ENCODE measurements at regions not wholly inside any gene's neighbourhood (a gene's known extent, or its start where the extent isn't known, plus 50 kb on each side); places are given as distances from the start of the nearest gene placed in this dataset.
A peak's percentile ranks its signal among the peaks of the same experiment; 100 is the strongest.
"Not testable (repeated sequence)": the region's sequence is repeated elsewhere in the genome, so short reads cannot be mapped to it uniquely, and the experiment has no call there.

- not testable (repeated sequence) for DNase-seq
Observed at GRCh38 chr4:73671348-73671747, 51.1 kb upstream of the RASSF6 start.

DNA sequence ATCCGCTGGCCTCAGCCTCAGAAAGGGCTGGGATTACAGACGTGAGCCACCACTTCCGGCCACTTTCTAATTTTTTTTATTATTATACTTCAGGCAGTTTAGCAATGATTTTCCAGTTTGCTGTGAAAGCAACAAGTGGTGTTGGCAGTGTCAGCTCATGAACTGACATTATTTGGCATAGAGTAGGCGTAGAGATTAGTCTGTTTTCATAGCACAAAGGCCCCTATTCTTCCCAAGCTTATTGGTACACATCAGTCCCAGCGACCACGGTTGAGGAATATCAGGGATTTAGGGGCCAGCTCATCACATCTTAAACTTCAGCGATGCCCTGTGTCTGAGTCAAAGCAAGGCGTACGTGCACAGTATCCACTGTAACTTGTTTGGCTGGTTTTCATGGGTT lies 53.0 kb upstream of the RASSF6 start:
- DNase-seq: no peak

GRCh38 chr4:73674451-73674919 lies 54.2 kb upstream of the RASSF6 start:
- DNase-seq: no peak

DNA sequence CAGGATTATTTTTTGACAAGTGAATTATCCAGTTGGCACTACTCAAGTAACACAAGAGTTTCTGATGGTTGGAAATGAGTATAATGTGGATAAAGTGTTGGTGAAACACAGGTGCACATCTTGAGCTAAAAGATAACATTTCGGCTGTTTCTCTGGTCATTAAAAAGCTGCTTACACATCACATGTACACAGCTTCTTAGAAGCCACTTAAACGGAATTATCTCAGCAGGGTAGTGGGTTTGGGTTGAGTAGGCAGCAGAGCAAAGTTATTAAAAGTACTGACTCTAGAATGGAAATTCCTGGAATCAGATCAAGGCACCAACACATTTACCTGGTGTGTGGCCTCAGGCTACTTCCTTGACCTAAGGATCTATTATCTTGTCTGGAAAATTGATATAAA lies 55.4 kb upstream of the RASSF6 start:
- peak; percentile 65 for DNase-seq

GRCh38 chr4:73676136-73676535 lies 55.9 kb upstream of the RASSF6 start:
- DNase-seq: peak; percentile 35

DNA sequence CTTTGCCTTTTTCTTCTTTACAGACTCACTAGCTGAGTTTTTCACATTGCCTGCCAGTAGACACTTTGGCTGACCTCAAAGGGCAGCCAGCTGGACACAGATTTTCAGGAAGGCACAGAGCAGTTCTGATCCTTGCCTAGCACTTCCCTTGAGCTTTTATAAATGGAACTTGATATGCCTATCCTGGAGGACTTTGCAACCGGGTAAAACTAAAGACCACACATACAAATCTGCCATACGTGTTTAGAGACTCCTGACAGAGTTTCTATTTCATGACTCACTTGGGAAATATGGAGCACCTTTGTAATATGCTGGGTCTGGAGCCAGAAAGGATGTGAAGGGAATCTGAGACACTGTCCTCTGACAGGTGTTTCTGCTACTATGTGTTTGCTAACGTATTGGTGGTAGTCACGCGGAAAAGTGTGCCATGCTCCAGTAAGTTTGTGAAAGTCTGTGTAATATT lies 56.7 kb upstream of the RASSF6 start:
- DNase-seq: peak; percentile 73

DNA sequence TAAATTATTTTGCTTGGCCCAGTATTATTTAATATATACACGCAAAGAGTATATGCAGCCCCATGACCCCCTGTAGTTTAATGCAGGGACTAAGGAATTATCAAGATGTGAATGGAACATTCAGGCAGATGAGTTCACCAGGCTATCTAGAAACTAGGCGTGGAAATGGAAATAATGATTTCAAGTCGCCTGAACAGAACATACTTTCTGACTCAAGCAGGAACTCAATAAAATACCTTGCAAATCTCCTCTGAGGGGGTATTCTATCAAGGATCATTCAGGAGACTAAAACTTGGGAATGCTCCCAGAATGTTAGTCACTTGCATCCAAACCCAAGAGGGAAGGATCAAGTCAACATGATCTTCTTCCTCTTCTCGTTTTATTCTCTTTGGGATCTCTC lies 59.6 kb upstream of the RASSF6 start:
- no peak for DNase-seq

DNA sequence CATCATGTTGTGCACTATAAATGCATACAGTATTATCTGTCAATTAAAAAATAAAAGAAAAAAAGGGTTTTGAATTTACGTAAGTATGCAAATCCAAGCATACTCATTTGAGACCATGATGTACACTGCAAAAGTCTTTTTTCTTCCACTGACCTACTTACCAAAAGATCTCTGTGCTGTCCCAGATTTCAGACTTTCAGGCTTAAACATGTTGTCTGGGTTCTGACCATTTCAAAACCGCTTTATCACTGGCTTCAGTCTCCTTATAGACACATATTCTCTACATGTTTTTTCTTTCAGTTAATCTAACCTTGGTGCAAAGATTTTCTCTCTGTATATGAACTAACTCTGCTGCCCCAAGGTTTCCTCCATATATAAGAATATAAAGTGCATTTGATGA lies 58.6 kb upstream of the CXCL8 start:
- DNase-seq: no peak

DNA sequence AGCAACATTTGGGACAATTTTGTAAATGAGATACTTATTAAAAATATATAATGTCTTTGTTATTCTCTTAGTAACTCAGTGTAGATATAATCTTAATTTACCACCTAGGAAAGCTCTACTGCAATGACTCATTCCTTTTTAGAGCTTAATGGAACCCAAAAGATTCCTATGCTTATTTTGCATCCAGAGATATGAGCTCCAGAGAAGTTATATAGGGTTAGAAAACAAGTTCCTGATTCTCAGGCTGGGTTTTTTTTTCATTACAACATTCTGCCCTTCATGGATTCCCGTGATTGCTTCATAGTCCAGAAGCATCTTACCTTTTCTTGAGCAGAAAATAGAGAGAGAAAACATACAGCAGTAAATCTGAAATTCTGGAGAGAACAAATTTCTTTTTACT lies 57.9 kb upstream of the CXCL8 start:
- DNase-seq: no peak

GRCh38 chr4:73683033-73683432 lies 57.3 kb upstream of the CXCL8 start:
- peak; percentile 61 for DNase-seq

DNA sequence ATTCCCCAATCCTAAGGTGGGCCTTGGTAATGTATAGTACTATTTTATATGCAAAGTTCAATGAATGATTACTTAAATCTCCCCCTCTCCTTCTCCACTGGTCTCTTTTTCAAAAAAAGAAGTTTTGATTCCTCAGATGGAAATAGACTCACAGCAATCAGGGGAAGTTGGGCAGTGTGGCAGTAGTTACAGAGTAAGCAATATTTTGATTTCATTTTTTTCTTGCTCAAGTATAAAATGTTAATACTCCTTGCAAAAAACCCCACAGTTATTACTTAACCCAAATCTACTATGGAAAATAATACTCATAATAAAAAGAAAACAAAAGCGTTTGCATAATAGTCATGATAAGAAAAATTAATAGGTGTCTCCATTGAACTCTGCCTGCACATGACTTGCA lies 56.9 kb upstream of the CXCL8 start:
- DNase-seq: no peak

DNA sequence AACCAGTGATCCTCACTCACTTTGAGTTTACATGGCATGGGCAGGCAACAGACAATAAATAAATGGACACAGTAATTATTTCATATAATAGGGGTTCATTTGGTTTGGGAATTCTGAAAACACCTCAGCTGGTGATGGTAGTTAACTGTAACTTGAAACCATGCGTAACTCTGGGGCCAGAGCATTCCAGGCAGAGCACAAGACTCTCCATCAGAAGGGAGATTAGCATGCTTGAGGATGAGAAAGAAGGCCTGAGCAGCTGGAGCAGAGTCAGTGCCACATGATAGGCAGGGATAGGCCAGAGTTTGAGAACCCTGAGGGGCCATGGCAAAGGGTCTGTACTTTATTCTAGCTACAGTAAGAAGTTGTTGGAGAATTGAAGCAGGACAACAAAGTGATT lies 56.3 kb upstream of the CXCL8 start:
- peak; percentile 38 for DNase-seq

GRCh38 chr4:73685052-73685451 lies 55.3 kb upstream of the CXCL8 start:
- no peak for DNase-seq

DNA sequence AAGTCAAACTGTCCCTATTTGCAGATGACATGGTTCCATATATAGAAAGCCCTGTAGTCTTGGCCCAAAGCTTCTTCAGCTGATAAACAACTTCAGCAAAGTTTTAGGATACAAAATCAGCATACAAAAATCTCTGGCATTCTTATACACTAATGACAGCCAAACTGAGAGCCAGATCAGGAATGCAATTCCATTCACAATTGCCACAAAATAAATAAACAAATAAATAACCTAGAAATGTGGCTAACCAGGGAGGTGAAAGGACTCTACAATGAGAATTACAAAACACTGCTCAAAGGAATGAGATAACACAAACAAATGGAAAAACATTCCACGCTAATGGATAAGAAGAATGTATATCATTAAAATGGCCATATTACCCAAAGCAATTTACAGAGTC lies 52.9 kb upstream of the CXCL8 start:
- no peak for DNase-seq

GRCh38 chr4:73690051-73690738 lies 50.2 kb upstream of the CXCL8 start:
- DNase-seq: no peak

Measured in NCI-H146 (cell line).